GM12875 (cell line): ENCODE measurements at regions not wholly inside any gene's neighbourhood (a gene's known extent, or its start where the extent isn't known, plus 50 kb on each side); places are given as distances from the start of the nearest gene placed in this dataset.

Experiments
- H3K4me3 ChIP-seq: one replicate; pipeline ENCODE4 v1.5.1; 2011; ENCODE audit warnings: low read depth, low read length, control low read depth
- TF ChIP-seq, protein P1 (sequence below): IDR thresholded peaks from 2 replicates; pipeline ENCODE4 v1.5.1; 2011; ENCODE audit warnings: low read depth, mild to moderate bottlenecking, control low read depth, inconsistent platforms, low read length, moderate library complexity, borderline replicate concordance; ENCODE audit not compliant: insufficient read depth

- TF ChIP-seq, protein P1, sequence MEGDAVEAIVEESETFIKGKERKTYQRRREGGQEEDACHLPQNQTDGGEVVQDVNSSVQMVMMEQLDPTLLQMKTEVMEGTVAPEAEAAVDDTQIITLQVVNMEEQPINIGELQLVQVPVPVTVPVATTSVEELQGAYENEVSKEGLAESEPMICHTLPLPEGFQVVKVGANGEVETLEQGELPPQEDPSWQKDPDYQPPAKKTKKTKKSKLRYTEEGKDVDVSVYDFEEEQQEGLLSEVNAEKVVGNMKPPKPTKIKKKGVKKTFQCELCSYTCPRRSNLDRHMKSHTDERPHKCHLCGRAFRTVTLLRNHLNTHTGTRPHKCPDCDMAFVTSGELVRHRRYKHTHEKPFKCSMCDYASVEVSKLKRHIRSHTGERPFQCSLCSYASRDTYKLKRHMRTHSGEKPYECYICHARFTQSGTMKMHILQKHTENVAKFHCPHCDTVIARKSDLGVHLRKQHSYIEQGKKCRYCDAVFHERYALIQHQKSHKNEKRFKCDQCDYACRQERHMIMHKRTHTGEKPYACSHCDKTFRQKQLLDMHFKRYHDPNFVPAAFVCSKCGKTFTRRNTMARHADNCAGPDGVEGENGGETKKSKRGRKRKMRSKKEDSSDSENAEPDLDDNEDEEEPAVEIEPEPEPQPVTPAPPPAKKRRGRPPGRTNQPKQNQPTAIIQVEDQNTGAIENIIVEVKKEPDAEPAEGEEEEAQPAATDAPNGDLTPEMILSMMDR = no peak
- H3K4me3 ChIP-seq = no peak overlapping the region
These were observed 77.4 kb upstream of the ALDH1B1 start for GRCh38 chr9:38315085-38315595.

GRCh38 chr9:38313421-38313820, 79.1 kb upstream of the ALDH1B1 start:
- no peak overlapping the region for H3K4me3 ChIP-seq
- TF ChIP-seq, protein P1 = no peak

- TF ChIP-seq, protein P1 = no peak
- H3K4me3 ChIP-seq = no peak overlapping the region
These were observed 80.1 kb upstream of the ALDH1B1 start for GRCh38 chr9:38312406-38312805.

GRCh38 chr9:38311382-38312270, 80.9 kb upstream of the ALDH1B1 start:
- H3K4me3 ChIP-seq = no peak overlapping the region
- TF ChIP-seq, protein P1 = no peak

DNA sequence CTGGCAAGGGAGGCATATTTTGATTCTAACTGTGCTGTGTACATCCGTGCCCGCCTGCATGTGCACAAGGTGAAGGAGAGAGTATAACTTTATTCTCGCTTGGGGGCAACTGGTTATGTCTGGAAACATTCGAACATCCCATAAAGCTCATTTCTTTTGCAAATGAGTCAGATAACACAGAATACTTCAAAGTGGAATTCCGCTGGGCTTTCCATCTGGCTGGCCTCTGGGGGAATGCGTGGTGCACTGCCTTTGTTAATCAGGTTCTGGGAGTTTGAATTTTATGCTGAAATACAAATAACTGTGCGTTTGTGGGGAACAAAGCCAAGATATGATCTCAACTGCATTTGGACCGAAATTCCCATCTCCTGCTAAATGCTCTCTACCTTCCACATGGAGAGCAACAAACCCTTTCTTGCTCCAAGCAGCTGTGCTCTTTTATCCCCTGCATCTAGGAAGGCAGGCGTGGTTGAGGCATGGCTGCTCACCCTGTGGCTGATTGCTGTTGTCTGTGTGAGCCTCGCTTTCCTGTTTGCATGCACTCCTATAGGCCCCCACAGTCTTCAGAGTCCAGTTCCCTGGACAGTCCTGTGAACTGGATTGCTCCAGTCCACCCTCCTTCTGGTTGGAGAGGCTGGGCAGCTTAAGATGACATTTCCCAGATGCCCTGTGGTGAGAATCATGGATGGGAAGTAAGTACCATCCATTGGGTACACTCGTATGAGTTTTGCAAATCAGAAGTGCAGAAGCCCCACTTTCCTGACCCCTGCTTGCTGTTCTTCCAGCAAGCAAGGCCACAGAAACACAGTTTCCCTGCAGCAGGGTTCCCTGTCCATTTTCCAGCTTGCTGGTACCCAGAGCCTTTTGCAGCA, 82.9 kb upstream of the ALDH1B1 start:
- TF ChIP-seq, protein P1 = no peak
- H3K4me3 ChIP-seq = no peak overlapping the region

DNA sequence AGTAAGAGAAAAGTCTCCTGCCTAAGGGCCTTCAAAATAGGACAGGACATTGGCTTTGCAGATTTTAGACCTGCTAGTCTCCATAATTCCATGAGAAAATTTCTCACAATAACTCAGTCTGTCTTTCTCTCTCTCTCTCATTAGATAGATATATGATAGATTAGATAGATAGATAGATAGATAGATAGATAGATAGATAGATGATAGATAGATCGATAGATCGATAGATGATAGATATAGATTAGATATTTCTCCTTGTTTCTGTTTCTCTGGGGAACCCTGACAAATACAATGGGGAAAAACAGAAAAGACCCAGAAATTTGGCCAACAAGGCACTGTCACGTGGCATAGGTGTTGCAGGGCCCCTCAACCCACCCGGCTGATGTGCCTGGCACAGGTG, 84.4 kb upstream of the ALDH1B1 start:
- H3K4me3 ChIP-seq = no peak overlapping the region
- TF ChIP-seq, protein P1 = no peak
